H9 (cell line): ENCODE measurements at regions not wholly inside any gene's neighbourhood (a gene's known extent, or its start where the extent isn't known, plus 50 kb on each side); places are given as distances from the start of the nearest gene placed in this dataset.

ENCODE experiments used
- DNase-seq: peaks from one replicate; pipeline ENCODE4 v3.0.0-alpha.2; 2017
- H2AFZ ChIP-seq: one replicate; pipeline ENCODE4 v1.6.1; 2013; ENCODE audit warnings: mild to moderate bottlenecking, low read length, control low read depth, moderate library complexity
- H2AK5ac ChIP-seq: 2 replicates; pipeline ENCODE4 v1.6.1; 2013; ENCODE audit warnings: low read length, control low read depth, mixed read lengths; ENCODE audit not compliant: insufficient read length
- H2BK120ac ChIP-seq: one replicate; pipeline ENCODE4 v1.6.1; 2013; ENCODE audit warnings: low read depth, mild to moderate bottlenecking, low read length, control low read depth, inconsistent platforms; ENCODE audit not compliant: poor library complexity, severe bottlenecking
- H2BK12ac ChIP-seq: 2 replicates; pipeline ENCODE4 v1.6.1; 2013; ENCODE audit warnings: low read length, control low read depth, mixed read lengths, low read depth; ENCODE audit not compliant: insufficient read length
- H2BK15ac ChIP-seq: 2 replicates; pipeline ENCODE4 v1.6.1; 2013; ENCODE audit warnings: low read depth, low read length, control low read depth
- H2BK20ac ChIP-seq: one replicate; pipeline ENCODE4 v1.6.1; 2013; ENCODE audit warnings: low read depth, mild to moderate bottlenecking, low read length, control low read depth, inconsistent platforms; ENCODE audit not compliant: poor library complexity, severe bottlenecking
- H2BK5ac ChIP-seq: 2 replicates; pipeline ENCODE4 v1.6.1; 2013; ENCODE audit warnings: low read length, control low read depth, mixed read lengths; ENCODE audit not compliant: insufficient read length
- H3K14ac ChIP-seq: 2 replicates; pipeline ENCODE4 v1.6.1; 2013; ENCODE audit warnings: low read length, control low read depth; ENCODE audit not compliant: insufficient read depth
- H3K18ac ChIP-seq: 2 replicates; pipeline ENCODE4 v1.6.1; 2013; ENCODE audit warnings: low read depth, mild to moderate bottlenecking, mixed read lengths, low read length, control low read depth; ENCODE audit not compliant: insufficient read length
- H3K23ac ChIP-seq: 2 replicates; pipeline ENCODE4 v1.6.1; 2013; ENCODE audit warnings: low read length, control low read depth, mixed read lengths, low read depth; ENCODE audit not compliant: insufficient read length
- H3K23me2 ChIP-seq: 2 replicates; pipeline ENCODE4 v1.6.1; 2013; ENCODE audit warnings: low read depth, mild to moderate bottlenecking, mixed read lengths, low read length, control low read depth; ENCODE audit not compliant: insufficient read length, poor library complexity, severe bottlenecking
- H3K27ac ChIP-seq: 2 replicates; pipeline ENCODE4 v1.5.1; 2013; ENCODE audit warnings: low read length, control low read depth, mixed read lengths, low read depth; ENCODE audit not compliant: insufficient read length
- H3K27me3 ChIP-seq: 2 replicates; pipeline ENCODE4 v1.6.1; 2013; ENCODE audit warnings: low read length, control low read depth, inconsistent platforms; ENCODE audit not compliant: insufficient read depth
- H3K4ac ChIP-seq: 2 replicates; pipeline ENCODE4 v1.6.1; 2013; ENCODE audit warnings: low read depth, mild to moderate bottlenecking, control low read depth, inconsistent platforms, low read length, moderate library complexity
- H3K4me1 ChIP-seq: 2 replicates; pipeline ENCODE4 v1.6.1; 2013; ENCODE audit warnings: low read length, control low read depth, inconsistent platforms; ENCODE audit not compliant: insufficient read depth
- H3K4me2 ChIP-seq: 2 replicates; pipeline ENCODE4 v1.6.1; 2013; ENCODE audit warnings: low read length, control low read depth, mixed read lengths; ENCODE audit not compliant: insufficient read length, insufficient read depth
- H3K56ac ChIP-seq: 2 replicates; pipeline ENCODE4 v1.6.1; 2013; ENCODE audit warnings: low read depth, mild to moderate bottlenecking, mixed read lengths, low read length, control low read depth; ENCODE audit not compliant: insufficient read length
- H3K79me1 ChIP-seq: 2 replicates; pipeline ENCODE4 v1.6.1; 2013; ENCODE audit warnings: low read depth, mild to moderate bottlenecking, moderate library complexity, low read length, control low read depth, inconsistent platforms; ENCODE audit not compliant: insufficient read depth, poor library complexity, severe bottlenecking
- H3K79me2 ChIP-seq: 2 replicates; pipeline ENCODE4 v1.6.1; 2013; ENCODE audit warnings: low read length, control low read depth, inconsistent platforms; ENCODE audit not compliant: insufficient read depth
- H3K9ac ChIP-seq: 2 replicates; pipeline ENCODE4 v1.6.1; 2013; ENCODE audit warnings: low read length, control low read depth, mixed read lengths; ENCODE audit not compliant: insufficient read length; ENCODE audit errors: extremely low read depth
- H3K9me3 ChIP-seq: one replicate; pipeline ENCODE4 v1.6.1; 2013; ENCODE audit warnings: low read depth, low read length, inconsistent platforms; ENCODE audit not compliant: control insufficient read depth
- H3T11ph ChIP-seq: one replicate; pipeline ENCODE4 v1.6.1; 2013; ENCODE audit warnings: mild to moderate bottlenecking, low read length, control low read depth, inconsistent platforms
- H4K20me1 ChIP-seq: one replicate; pipeline ENCODE4 v1.6.1; 2013; ENCODE audit not compliant: control insufficient read depth, insufficient read length, insufficient read depth
- H4K5ac ChIP-seq: 2 replicates; pipeline ENCODE4 v1.6.1; 2013; ENCODE audit warnings: low read depth, mild to moderate bottlenecking, mixed read lengths, low read length, control low read depth; ENCODE audit not compliant: insufficient read length
- H4K8ac ChIP-seq: replicated peaks from 2 replicates; pipeline ENCODE4 v1.6.1; 2013; ENCODE audit warnings: low read length, control low read depth, mixed read lengths, low read depth; ENCODE audit not compliant: insufficient read length
- H4K91ac ChIP-seq: 2 replicates; pipeline ENCODE4 v1.6.1; 2013; ENCODE audit warnings: low read depth, mild to moderate bottlenecking, moderate library complexity, mixed read lengths, low read length, control low read depth; ENCODE audit not compliant: insufficient read length
- H3K27ac Mint-ChIP-seq, 3 experiments: 2 replicates in 2 of 3; 3 replicates in 1 of 3; pipeline ENCODE4 v1.8.0; 2020 to 2021; ENCODE audit warnings: mixed read lengths in 3 of 3, mild to moderate bottlenecking in 1 of 3, moderate library complexity in 1 of 3
- H3K27me3 Mint-ChIP-seq: 2 replicates; pipeline ENCODE4 v1.8.0; 2021; ENCODE audit warnings: low read depth, mild to moderate bottlenecking, moderate library complexity, mixed read lengths
- H3K36me3 Mint-ChIP-seq, 3 experiments: 2 replicates in 2 of 3; 3 replicates in 1 of 3; pipeline ENCODE4 v1.8.0; 2020 to 2021; ENCODE audit warnings: low read depth in 3 of 3, mixed read lengths in 3 of 3; ENCODE audit not compliant: insufficient read depth in 1 of 3
- H3K4me1 Mint-ChIP-seq, 2 experiments: 2 replicates each; pipeline ENCODE4 v1.8.0; 2020; ENCODE audit warnings: mixed read lengths in 2 of 2
- H3K4me3 Mint-ChIP-seq, 2 experiments: 2 replicates in 1 of 2; 3 replicates in 1 of 2; pipeline ENCODE4 v1.8.0; 2020 to 2021; ENCODE audit warnings: mild to moderate bottlenecking in 2 of 2, mixed read lengths in 2 of 2, moderate library complexity in 1 of 2
- H3K9me3 Mint-ChIP-seq, 2 experiments: 2 replicates in 1 of 2; 3 replicates in 1 of 2; pipeline ENCODE4 v1.8.0; 2020; ENCODE audit warnings: mild to moderate bottlenecking in 2 of 2, mixed read lengths in 2 of 2, moderate library complexity in 1 of 2
- WGBS: extraction: QIAGEN DNeasy Blood & Tissue Kit; methylation state at CpG from one replicate; pipeline ENCODE4 v1.1.7; 2013; ENCODE audit warnings: missing lambda C conversion rate, low lambda C conversion rate, mixed read lengths; ENCODE audit not compliant: insufficient read length; ENCODE audit errors: extremely low coverage; 5-methylcytosine and 5-hydroxymethylcytosine counted together
- TF ChIP-seq, protein P1 (sequence below): fragments of 200-600 bp; sonication (generic); conservative IDR thresholded peaks from 3 replicates; pipeline ENCODE4 v1.8.0; 2021; ENCODE audit warnings: antibody characterized with exemption, mild to moderate bottlenecking

DNA sequence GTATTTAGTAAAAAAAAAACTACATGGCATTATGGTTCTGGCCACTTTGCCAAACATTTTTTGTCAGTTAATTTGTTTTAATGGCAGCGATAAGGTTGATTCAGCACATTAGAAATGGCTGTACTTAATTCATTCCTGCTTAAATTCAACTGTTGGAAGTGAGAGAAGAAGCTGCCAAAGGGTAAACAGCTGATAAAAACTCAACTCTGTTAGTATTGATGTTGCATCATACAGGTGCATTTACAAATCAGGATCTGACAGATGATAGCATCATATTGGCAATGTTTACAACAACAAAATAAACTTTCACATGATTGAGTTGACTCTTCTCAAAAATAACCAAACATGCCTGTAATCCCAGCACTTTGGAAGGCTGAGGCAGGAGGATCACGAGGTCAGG lies 444.3 kb downstream of the IPMK start:
- Histone ChIP-seq H2BK120ac (no peak overlapping the region), H4K8ac (no peak overlapping the region), H3K9ac (no peak overlapping the region), H3T11ph (no peak overlapping the region), H3K4me1 (no peaks in the 10 kb centered on the region), H3K4me2 (no peak overlapping the region), H2AK5ac (no peak overlapping the region), H3K79me2 (no peaks in the 10 kb centered on the region), H3K4ac (no peak overlapping the region), H2AFZ (no peak overlapping the region), H2BK15ac (no peak overlapping the region), H3K14ac (no peak overlapping the region), H3K9me3 (no peaks in the 10 kb centered on the region), H3K23me2 (no peaks in the 10 kb centered on the region), H2BK5ac (no peak overlapping the region), H3K56ac (no peak overlapping the region), H3K27me3 (no peaks in the 10 kb centered on the region), H2BK12ac (no peak overlapping the region), H4K91ac (no peak overlapping the region), H3K23ac (no peak overlapping the region), H4K5ac (no peak overlapping the region), H3K18ac (no peak overlapping the region), H4K20me1 (no peaks in the 10 kb centered on the region), H3K27ac (no peak overlapping the region), H2BK20ac (no peak overlapping the region), H3K79me1 (no peaks in the 10 kb centered on the region)
- no peaks in the 10 kb centered on the region for H3K27me3 Mint-ChIP-seq
- peaks cover 0 to 6% (median 0%) of the 10 kb centered on the region in 3 experiments; a peak in 1 of 7 replicates for H3K36me3 Mint-ChIP-seq
- no peak overlapping the region for H3K4me3 Mint-ChIP-seq
- TF ChIP-seq, protein P1, sequence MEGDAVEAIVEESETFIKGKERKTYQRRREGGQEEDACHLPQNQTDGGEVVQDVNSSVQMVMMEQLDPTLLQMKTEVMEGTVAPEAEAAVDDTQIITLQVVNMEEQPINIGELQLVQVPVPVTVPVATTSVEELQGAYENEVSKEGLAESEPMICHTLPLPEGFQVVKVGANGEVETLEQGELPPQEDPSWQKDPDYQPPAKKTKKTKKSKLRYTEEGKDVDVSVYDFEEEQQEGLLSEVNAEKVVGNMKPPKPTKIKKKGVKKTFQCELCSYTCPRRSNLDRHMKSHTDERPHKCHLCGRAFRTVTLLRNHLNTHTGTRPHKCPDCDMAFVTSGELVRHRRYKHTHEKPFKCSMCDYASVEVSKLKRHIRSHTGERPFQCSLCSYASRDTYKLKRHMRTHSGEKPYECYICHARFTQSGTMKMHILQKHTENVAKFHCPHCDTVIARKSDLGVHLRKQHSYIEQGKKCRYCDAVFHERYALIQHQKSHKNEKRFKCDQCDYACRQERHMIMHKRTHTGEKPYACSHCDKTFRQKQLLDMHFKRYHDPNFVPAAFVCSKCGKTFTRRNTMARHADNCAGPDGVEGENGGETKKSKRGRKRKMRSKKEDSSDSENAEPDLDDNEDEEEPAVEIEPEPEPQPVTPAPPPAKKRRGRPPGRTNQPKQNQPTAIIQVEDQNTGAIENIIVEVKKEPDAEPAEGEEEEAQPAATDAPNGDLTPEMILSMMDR, result no peak
- no peaks in the 10 kb centered on the region for H3K4me1 Mint-ChIP-seq
- peaks cover 0 to 3% of the 10 kb centered on the region in 2 experiments; a peak in 2 of 5 replicates for H3K9me3 Mint-ChIP-seq
- no peak overlapping the region for H3K27ac Mint-ChIP-seq
- no CpG with 5 or more reads among the region's 2 CpGs for WGBS
- no peak for DNase-seq
